ENCODE measurements at regions not wholly inside any gene's neighbourhood (a gene's known extent, or its start where the extent isn't known, plus 50 kb on each side); places are given as distances from the start of the nearest gene placed in this dataset.

DNA sequence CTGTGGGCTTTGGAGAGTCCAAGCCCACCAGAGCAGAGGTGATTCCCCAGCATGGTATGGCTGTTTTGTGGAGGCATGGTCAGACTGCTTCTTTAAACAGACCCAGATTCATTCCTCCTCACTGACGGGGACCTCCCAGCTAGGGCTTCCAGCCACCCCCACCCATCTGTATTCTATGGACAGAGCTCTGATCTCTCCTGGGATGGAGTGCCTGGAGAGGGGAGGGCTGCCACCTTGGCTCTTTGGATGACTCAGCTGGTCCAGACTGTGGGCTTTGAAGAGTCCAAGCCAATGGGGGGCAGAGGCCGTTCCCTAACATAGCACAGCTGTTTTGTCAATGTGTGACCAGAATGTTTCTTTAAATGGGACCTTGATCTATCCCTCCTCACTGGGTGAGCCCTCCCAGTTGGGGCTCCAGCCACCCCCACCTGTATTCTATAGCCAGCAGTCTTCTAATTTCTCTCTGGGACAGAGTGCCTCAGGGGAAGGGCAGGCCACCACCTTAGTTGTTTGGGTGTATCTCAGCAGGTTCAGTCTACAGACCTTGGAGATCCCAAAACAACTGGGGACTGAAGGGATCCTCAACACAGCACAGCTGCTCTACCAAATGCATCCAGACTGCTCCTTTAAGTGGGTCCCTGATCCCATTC, 122.0 kb upstream of the OSTN start:
- no peak overlapping the region for H3K4me3 Mint-ChIP-seq (ENCODE audit: unreplicated experiment)
- H3K9me3 Mint-ChIP-seq (ENCODE audit: unreplicated experiment): peaks cover 20% of the 10 kb centered on the region
- no peaks in the 10 kb centered on the region for H3K36me3 Mint-ChIP-seq (ENCODE audit: unreplicated experiment)
- no peak overlapping the region for H3K27ac Mint-ChIP-seq (ENCODE audit: unreplicated experiment)
- TF ChIP-seq CTCF (IDR thresholded peaks at IDR 0.05): no peak
- peaks cover 11% of the 10 kb centered on the region for H3K27me3 Mint-ChIP-seq (ENCODE audit: unreplicated experiment)
- DNase-seq (ENCODE audit: extremely low spot score, unreplicated experiment): no peak
- no peaks in the 10 kb centered on the region for H3K4me1 Mint-ChIP-seq (ENCODE audit: unreplicated experiment)

DNA sequence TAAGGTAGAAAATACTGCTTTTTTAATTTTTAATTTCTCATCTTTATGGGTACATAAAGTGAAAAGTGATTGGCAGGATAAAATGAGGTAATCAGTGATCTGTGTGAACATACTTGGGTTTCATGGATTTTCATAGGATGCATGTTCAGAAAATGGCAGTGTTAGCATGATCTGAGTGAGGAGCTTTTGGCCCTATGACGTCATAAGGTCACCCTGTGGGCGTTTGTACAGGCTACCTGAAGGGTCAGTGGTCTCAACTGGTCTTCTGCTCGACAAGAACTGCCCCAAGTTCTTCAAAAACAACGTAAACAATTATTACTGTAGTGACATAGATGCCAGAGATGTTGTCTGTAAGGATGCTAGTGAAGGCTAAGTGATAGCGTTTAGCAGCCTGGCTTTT, 124.5 kb upstream of the OSTN start:
- DNase-seq (ENCODE audit: extremely low spot score, unreplicated experiment): no peak
- H3K9me3 Mint-ChIP-seq (ENCODE audit: unreplicated experiment): peaks cover 10% of the 10 kb centered on the region
- no peak overlapping the region for H3K4me3 Mint-ChIP-seq (ENCODE audit: unreplicated experiment)
- H3K4me1 Mint-ChIP-seq (ENCODE audit: unreplicated experiment): no peaks in the 10 kb centered on the region
- no peaks in the 10 kb centered on the region for H3K36me3 Mint-ChIP-seq (ENCODE audit: unreplicated experiment)
- TF ChIP-seq CTCF (IDR thresholded peaks at IDR 0.05): no peak
- no peak overlapping the region for H3K27ac Mint-ChIP-seq (ENCODE audit: unreplicated experiment)
- H3K27me3 Mint-ChIP-seq (ENCODE audit: unreplicated experiment): peaks cover 8% of the 10 kb centered on the region

DNA sequence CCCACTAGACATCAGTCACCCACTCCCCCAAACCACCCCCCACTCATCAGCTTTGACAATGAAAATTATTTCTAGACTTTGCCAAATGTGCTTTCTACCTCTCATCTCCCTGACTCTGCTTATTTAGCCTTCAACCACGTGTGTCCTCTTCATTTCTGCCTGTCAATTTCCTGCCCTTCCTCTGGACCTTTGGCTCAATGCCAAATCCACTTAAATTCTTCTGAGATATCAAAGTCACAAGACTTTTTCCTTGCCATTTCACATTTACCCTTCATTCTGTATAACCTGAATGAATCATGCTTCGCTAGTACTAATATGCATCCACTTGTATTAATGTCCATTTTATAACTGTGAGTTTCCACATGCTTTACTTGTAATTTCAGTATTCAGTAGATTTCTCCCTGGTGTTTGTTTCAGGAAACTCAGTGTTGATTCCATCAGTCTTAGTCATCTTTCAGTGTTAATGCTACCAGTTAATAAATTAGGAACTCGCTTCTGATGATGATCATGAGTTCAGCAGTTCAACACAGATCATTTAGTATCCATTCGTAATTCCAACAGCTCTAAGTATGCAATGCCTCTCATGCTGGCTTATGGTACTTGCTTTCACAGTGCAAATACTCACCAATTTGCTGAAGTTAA, 128.2 kb upstream of the OSTN start:
- H3K4me1 Mint-ChIP-seq (ENCODE audit: unreplicated experiment): no peaks in the 10 kb centered on the region
- no peaks in the 10 kb centered on the region for H3K36me3 Mint-ChIP-seq (ENCODE audit: unreplicated experiment)
- DNase-seq (ENCODE audit: extremely low spot score, unreplicated experiment): no peak
- no peaks in the 10 kb centered on the region for H3K9me3 Mint-ChIP-seq (ENCODE audit: unreplicated experiment)
- H3K27ac Mint-ChIP-seq (ENCODE audit: unreplicated experiment): no peak overlapping the region
- H3K27me3 Mint-ChIP-seq (ENCODE audit: unreplicated experiment): peaks cover 20% of the 10 kb centered on the region
- H3K4me3 Mint-ChIP-seq (ENCODE audit: unreplicated experiment): no peak overlapping the region
- no peak for TF ChIP-seq CTCF (IDR thresholded peaks at IDR 0.05)

- Mint-ChIP-seq H3K4me3 (ENCODE audit: unreplicated experiment) (no peak overlapping the region), H3K27ac (ENCODE audit: unreplicated experiment) (no peak overlapping the region), H3K9me3 (ENCODE audit: unreplicated experiment) (no peaks in the 10 kb centered on the region), H3K27me3 (ENCODE audit: unreplicated experiment) (peaks cover 24% of the 10 kb centered on the region), H3K36me3 (ENCODE audit: unreplicated experiment) (no peaks in the 10 kb centered on the region), H3K4me1 (ENCODE audit: unreplicated experiment) (no peaks in the 10 kb centered on the region)
- no peak for TF ChIP-seq CTCF (IDR thresholded peaks at IDR 0.05)
- DNase-seq (ENCODE audit: extremely low spot score, unreplicated experiment): no peak
Measured at GRCh38 chr3:191070201-191070600, 128.8 kb upstream of the OSTN start.

GRCh38 chr3:191068946-191069813, 129.9 kb upstream of the OSTN start:
- H3K4me1 Mint-ChIP-seq (ENCODE audit: unreplicated experiment): no peaks in the 10 kb centered on the region
- no peaks in the 10 kb centered on the region for H3K36me3 Mint-ChIP-seq (ENCODE audit: unreplicated experiment)
- no peak for DNase-seq (ENCODE audit: extremely low spot score, unreplicated experiment)
- no peak for TF ChIP-seq CTCF (IDR thresholded peaks at IDR 0.05)
- H3K27me3 Mint-ChIP-seq (ENCODE audit: unreplicated experiment): peaks cover 25% of the 10 kb centered on the region
- H3K4me3 Mint-ChIP-seq (ENCODE audit: unreplicated experiment): no peak overlapping the region
- H3K9me3 Mint-ChIP-seq (ENCODE audit: unreplicated experiment): no peaks in the 10 kb centered on the region
- H3K27ac Mint-ChIP-seq (ENCODE audit: unreplicated experiment): no peak overlapping the region
